Hepatocyte (in vitro differentiated cells): ENCODE measurements at regions not wholly inside any gene's neighbourhood (a gene's known extent, or its start where the extent isn't known, plus 50 kb on each side); places are given as distances from the start of the nearest gene placed in this dataset.

Experiments used
- EZH2 ChIP-seq: fragments of 200-600 bp; sonication (generic); IDR thresholded peaks from 2 replicates; pipeline ENCODE4 v1.6.1; 2016; ENCODE audit warnings: antibody characterized with exemption, mild to moderate bottlenecking, borderline replicate concordance
- EZH2phosphoT487 ChIP-seq: fragments of 200-600 bp; sonication (generic); IDR thresholded peaks from one replicate; pipeline ENCODE4 v1.6.1; 2018; ENCODE audit warnings: antibody characterized with exemption, mild to moderate bottlenecking, low read depth, moderate library complexity; ENCODE audit not compliant: unreplicated experiment, severe bottlenecking
- TF ChIP-seq, protein P1 (sequence below): fragments of 200-600 bp; sonication (generic); IDR thresholded peaks from 2 replicates; pipeline ENCODE4 v1.5.1; 2016; ENCODE audit warnings: antibody characterized with exemption, mild to moderate bottlenecking; ENCODE audit not compliant: poor library complexity

DNA sequence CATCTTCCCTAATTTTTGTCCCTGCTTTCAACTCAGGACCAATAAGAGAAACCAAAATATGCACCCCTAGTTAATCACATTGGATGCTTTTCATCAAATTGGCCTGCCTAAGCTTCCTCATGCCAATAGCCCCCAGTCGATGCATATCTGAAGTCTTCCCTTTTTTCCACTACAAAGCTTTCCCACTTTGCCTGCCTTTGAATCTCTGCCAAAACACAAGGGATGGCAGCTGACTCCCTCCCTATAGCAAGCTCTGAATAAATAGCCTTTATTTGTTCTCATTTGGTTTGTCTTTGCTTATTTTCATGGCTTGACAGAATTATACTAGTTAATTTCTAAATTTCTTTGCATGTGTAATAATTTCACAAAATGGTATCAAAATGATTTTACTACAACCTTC, 621.2 kb downstream of the MBD2 start:
- TF ChIP-seq, protein P1, sequence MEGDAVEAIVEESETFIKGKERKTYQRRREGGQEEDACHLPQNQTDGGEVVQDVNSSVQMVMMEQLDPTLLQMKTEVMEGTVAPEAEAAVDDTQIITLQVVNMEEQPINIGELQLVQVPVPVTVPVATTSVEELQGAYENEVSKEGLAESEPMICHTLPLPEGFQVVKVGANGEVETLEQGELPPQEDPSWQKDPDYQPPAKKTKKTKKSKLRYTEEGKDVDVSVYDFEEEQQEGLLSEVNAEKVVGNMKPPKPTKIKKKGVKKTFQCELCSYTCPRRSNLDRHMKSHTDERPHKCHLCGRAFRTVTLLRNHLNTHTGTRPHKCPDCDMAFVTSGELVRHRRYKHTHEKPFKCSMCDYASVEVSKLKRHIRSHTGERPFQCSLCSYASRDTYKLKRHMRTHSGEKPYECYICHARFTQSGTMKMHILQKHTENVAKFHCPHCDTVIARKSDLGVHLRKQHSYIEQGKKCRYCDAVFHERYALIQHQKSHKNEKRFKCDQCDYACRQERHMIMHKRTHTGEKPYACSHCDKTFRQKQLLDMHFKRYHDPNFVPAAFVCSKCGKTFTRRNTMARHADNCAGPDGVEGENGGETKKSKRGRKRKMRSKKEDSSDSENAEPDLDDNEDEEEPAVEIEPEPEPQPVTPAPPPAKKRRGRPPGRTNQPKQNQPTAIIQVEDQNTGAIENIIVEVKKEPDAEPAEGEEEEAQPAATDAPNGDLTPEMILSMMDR: no peak
- TF ChIP-seq EZH2phosphoT487 (no peak), EZH2 (no peak)
